Activated CD8-positive, alpha-beta memory T cell treated with anti-CD3 and anti-CD28 coated beads, Interleukin-2, amount 50 U/mL, for 24 hours (primary cell): ENCODE measurements at regions not wholly inside any gene's neighbourhood (a gene's known extent, or its start where the extent isn't known, plus 50 kb on each side); places are given as distances from the start of the nearest gene placed in this dataset.

Source experiments
- DNase-seq: peaks from one replicate; pipeline ENCODE4 v3.0.0-alpha.2; 2020; ENCODE audit errors: extremely low read depth

GRCh38 chr13:76711550-76712182 is 174.5 kb downstream of the KCTD12 start:
- no peak for DNase-seq

- DNase-seq = no peak
These were observed 176.4 kb downstream of the KCTD12 start for GRCh38 chr13:76709851-76710250.

GRCh38 chr13:76708138-76708688 is 178.0 kb downstream of the KCTD12 start:
- no peak for DNase-seq

- no peak for DNase-seq
These were observed 178.8 kb downstream of the KCTD12 start for GRCh38 chr13:76707360-76707759.

GRCh38 chr13:76703621-76704288 is 182.4 kb downstream of the KCTD12 start:
- no peak for DNase-seq

GRCh38 chr13:76703216-76703615 is 183.0 kb downstream of the KCTD12 start:
- no peak for DNase-seq

GRCh38 chr13:76697288-76697687 is 188.9 kb downstream of the KCTD12 start:
- no peak for DNase-seq

- no peak for DNase-seq
These were observed 189.8 kb downstream of the KCTD12 start for GRCh38 chr13:76696370-76696769.

- DNase-seq = no peak
These were observed 193.1 kb downstream of the KCTD12 start for GRCh38 chr13:76693086-76693485.

GRCh38 chr13:76692346-76692745 is 193.9 kb downstream of the KCTD12 start:
- DNase-seq = no peak

GRCh38 chr13:76690611-76691010 is 195.6 kb downstream of the KCTD12 start:
- DNase-seq = no peak

- DNase-seq = no peak
These were observed 198.7 kb downstream of the KCTD12 start for GRCh38 chr13:76687467-76687866.

- no peak for DNase-seq
These were observed 200.3 kb downstream of the KCTD12 start for GRCh38 chr13:76685938-76686337.

- no peak for DNase-seq
These were observed 201.9 kb downstream of the KCTD12 start for GRCh38 chr13:76684336-76684735.

- DNase-seq = no peak
These were observed 202.4 kb downstream of the KCTD12 start for GRCh38 chr13:76683854-76684253.

- no peak for DNase-seq
These were observed 203.0 kb downstream of the KCTD12 start for GRCh38 chr13:76683168-76683567.

- DNase-seq = no peak
These were observed 206.1 kb downstream of the KCTD12 start for GRCh38 chr13:76680112-76680511.

GRCh38 chr13:76677043-76677442 is 209.2 kb downstream of the KCTD12 start:
- DNase-seq = no peak

- no peak for DNase-seq
These were observed 213.8 kb downstream of the KCTD12 start for GRCh38 chr13:76672420-76672819.

- DNase-seq = no peak
These were observed 217.5 kb downstream of the KCTD12 start for GRCh38 chr13:76668716-76669115.

- no peak for DNase-seq
These were observed 218.1 kb downstream of the KCTD12 start for GRCh38 chr13:76668141-76668540.

- no peak for DNase-seq
These were observed 218.7 kb downstream of the KCTD12 start for GRCh38 chr13:76667551-76667950.

GRCh38 chr13:76663592-76664335 is 222.4 kb downstream of the KCTD12 start:
- no peak for DNase-seq
